ENCODE measurements at regions not wholly inside any gene's neighbourhood (a gene's known extent, or its start where the extent isn't known, plus 50 kb on each side); places are given as distances from the start of the nearest gene placed in this dataset.
"Not testable (repeated sequence)": the region's sequence is repeated elsewhere in the genome, so short reads cannot be mapped to it uniquely, and the experiment has no call there.

DNA sequence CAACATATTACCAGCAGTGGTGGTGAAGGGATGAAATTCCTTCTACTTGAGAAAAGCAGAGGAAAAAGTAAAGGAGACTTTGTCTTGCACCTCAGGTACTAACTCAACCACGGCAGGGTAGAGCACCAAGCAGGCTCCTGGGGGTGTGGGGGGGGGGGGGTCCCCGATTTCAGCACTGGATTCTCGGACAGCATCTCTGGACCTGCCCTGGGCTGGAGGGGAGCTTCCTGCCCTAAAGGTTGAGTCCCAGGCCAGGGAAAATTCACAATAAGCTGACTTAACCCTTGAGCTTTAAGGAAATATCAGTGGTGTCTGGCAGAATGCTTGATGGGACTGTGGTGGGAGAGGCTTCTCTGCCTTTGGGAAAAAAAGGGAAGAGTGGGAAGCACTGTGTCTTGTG lies 233.2 kb upstream of the CXADR start:
- DNase-seq (ENCODE audit: low read depth in 4 of 4, low spot score in 2 of 4) = no peak

DNA sequence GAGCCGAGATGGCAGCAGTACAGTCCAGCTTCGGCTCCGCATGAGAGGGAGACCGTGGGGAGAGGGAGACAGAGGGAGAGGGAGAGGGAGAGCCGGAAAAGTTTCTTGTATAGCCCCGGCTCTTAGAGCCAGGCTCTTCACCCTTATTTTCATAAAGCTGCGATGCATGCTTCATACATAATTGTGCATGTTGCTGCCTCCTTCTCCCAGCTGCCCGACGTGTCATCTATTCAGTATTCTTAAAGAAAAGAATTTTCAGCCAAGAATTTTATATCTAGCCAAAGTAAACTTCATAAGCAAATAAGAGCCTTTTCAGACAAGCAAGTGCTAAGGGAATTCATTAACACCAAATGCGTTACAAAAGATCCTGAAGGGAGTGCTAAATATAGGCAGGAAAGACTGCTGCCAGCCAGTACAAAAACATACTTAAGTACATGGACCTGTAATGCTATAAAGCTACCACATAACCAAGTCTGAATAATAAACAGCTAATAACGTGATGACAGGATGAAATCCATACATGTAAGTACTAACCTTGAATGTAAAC lies 219.8 kb upstream of the CXADR start:
- not testable (repeated sequence) for DNase-seq (ENCODE audit: low read depth in 4 of 4, low spot score in 2 of 4)

DNA sequence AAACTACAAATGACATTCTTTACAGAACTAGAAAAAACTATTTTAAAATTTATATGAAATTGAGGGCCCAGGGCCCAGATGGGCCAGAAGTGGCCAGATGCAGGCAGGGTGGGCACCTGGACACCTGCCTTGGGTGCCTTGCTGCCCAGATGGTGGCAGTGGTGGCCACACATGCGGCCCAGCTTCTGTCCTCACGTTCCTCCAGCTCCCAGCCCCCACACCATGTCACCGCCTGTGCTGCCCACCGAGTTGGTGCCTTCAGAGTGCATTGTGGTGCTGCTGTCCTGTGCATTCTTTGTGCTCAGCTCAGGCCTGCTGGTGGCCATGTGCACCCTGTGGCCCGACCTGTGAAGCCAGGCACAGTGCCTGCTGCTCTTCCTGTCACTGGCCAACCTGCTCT lies 216.8 kb upstream of the CXADR start:
- no peak for DNase-seq (ENCODE audit: low read depth in 4 of 4, low spot score in 2 of 4)

GRCh38 chr21:17299576-17299975 lies 213.3 kb upstream of the CXADR start:
- DNase-seq (ENCODE audit: low read depth in 4 of 4, low spot score in 2 of 4) = not testable (repeated sequence)

GRCh38 chr21:17327715-17328114 lies 185.1 kb upstream of the CXADR start:
- DNase-seq (ENCODE audit: low read depth in 4 of 4, low spot score in 2 of 4) = not testable (repeated sequence)

DNA sequence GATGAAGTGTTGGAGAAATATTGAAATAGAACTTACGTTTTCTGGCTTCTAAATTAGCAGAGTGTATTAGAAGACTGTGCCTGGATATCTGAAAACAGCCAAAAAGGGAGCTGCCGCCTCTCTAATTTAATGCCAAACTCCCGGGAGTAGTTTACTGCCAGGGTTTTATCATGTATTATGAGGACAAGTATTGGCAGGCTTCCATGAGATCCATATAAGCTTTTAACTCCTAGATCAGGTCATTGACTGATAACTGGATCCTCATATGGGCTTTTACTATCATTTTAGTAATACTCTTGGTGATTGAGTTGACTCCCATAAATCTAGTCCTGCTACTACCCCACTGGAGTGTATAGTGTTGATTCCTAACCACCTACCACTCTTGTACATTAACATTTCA lies 178.4 kb upstream of the CXADR start:
- no peak for DNase-seq (ENCODE audit: low read depth in 4 of 4, low spot score in 2 of 4)

DNA sequence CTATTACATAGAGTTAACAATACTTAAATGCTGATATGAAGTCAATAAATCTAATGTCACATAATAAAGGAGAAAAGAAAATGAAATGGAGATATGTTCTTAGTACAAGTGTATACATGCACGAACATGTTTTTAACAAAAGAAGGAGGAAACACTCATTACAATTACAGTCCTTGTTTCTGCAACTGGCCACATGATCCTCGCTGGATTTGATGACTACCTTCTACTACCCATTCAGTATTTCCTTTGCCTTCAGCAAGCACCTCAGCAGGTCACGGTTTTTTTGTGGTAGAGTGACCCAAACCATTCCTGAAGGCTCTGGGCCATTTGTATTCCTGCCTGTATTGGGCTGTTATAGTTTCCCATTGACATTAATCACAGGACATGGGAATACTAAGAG lies 172.8 kb upstream of the CXADR start:
- no peak for DNase-seq (ENCODE audit: low read depth in 4 of 4, low spot score in 2 of 4)

DNA sequence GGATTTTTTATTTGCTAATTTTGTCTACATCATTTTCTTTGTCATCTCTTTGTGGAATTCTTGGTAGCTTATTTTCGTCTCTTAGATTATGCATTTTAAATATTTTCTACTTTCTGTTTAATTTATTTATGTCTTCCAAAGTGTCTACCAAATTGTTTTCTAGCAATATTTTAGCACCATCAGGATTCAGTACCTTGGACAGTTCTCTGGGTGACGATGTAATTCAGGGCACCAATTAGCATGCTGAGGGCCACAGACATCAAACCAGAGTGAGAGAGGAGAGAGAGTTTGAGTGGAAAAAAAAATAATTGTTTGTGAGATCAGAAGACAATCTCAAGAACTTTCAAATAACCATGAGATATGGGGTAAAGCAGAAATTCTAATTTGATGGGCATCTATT lies 169.8 kb upstream of the CXADR start:
- peak in 2 of 4 donors; percentile 4 to 8 for DNase-seq (ENCODE audit: low read depth in 4 of 4, low spot score in 2 of 4)

DNA sequence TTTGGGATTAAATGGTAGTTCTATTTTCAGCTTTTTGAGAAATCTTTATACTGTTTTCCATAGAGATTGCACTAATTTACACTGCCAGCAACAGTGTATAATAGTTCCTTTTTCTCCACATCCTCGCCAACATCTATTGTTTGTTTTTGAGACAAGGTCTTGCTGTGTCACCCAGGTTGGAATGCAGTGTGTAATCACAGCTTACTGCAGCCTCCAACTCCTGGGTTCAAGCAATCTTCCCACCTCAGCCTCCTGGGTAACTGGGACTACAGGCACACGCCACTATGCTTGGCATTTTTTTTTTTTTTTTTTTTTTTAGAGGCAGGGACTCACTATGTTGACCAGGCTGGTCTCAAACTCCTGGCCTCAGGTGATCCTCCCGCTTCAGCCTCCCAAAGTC lies 164.5 kb upstream of the CXADR start:
- no peak for DNase-seq (ENCODE audit: low read depth in 4 of 4, low spot score in 2 of 4)

DNA sequence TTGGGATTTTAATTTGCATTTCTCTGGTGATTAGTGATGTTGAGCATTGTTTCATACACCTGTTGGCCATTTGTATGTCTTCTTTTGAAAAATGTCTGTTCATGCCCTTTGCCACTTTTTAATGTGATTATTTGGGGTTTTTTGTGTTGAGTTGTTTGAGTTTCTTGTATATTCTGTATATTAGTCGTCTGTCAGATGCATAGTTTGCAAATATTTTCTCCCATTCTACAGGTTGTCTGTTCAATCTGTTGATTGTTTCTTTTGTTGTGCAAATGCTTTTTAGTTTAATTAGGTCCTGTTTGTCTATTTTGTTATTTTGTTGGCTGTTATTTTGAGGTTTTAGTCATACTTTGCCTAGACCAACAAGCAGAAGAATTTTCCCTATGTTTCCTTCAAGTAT lies 164.0 kb upstream of the CXADR start:
- DNase-seq (ENCODE audit: low read depth in 4 of 4, low spot score in 2 of 4) = no peak

DNA sequence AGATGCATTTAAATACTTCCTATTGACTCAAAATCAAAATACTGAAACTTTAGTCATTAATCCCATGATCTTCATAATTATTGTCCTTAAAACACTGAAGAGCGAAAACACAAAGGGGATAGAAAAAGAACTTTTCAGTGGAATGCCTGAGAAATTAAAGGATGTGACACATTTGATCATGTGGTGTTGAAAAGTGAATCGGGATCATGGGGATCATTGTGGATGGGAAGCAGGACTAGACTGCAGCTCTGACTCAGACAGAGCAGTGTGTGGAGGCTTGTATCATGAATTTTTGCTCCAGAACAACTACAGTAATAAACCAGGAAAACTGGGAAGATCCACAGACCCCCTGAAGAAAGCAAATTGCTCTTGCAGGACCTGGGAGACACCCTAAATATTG lies 161.1 kb upstream of the CXADR start:
- no peak for DNase-seq (ENCODE audit: low read depth in 4 of 4, low spot score in 2 of 4)

- DNase-seq (ENCODE audit: low read depth in 4 of 4, low spot score in 2 of 4) = no peak
Observed at GRCh38 chr21:17352996-17353655, 159.7 kb upstream of the CXADR start.

- no peak for DNase-seq (ENCODE audit: low read depth in 4 of 4, low spot score in 2 of 4)
Observed at GRCh38 chr21:17359781-17360180, 153.1 kb upstream of the CXADR start.

DNA sequence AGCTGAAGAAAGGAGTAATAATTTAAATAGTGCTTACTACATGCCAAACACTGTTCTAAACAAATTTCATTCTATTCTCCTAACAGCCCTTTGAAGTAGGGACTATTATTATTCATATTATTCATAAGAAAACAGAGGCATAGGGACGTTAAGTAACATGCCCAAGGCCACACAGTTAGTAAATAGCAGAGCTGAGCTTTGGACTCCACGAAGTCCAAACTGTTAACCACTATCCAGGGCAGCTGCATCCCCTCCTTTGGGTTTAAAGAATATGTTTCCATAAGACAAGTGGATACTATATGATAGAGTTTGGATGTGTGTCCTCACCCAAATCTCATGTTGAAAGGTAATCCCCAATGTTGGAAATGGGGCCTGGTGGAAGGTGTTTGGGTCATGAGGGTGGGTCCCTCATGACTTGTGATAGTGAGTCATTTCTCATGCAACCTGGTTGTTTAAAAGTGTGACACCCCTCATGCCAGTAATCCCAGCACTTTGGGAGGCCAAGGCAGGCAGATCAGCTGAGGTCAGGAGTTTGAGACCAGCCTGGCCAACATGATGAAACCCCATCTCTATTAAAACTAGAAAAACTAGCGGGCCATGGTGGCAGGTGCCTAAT lies 144.0 kb upstream of the CXADR start:
- DNase-seq (ENCODE audit: low read depth in 4 of 4, low spot score in 2 of 4) = no peak

- no peak for DNase-seq (ENCODE audit: low read depth in 4 of 4, low spot score in 2 of 4)
Observed at GRCh38 chr21:17370263-17370662, 142.6 kb upstream of the CXADR start.

DNA sequence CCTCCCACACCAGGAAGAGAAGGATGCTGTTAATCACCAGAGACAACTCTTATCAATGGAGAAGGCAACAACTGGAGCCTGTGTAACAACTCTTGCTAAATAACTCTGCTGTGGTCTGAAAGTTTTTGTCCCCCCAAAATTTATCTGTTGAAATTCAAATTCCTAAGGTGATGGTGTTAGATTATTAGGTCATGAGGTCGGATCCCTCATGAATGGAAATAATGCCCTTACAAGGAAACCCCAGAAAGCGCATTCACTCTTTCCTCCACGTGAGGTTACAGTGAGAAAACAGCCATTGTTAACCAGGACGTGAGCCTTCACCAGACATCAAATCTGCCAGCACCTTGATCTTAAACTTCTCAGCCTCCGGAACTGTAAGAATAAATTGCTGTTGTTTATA lies 141.9 kb upstream of the CXADR start:
- peak in 1 of 4 donors; percentile 17 for DNase-seq (ENCODE audit: low read depth in 4 of 4, low spot score in 2 of 4)

DNA sequence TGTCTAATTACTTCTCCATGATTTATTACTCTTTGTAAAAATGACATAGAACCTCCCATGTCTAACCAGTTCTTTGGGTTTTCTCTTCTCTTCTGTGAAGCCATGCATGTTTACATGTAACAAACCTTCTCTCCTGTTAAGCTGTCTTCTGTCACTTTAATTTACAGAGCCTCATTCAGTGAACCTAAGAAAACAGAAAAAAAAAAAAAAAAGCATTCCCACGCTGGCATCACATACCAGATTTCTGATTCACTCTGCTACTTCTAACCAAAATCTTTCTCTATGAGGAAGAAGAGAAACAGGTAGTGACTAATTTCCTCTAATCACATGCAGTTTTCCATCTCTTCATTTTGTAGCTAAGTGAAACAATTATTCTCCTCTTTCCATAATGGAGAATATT lies 141.4 kb upstream of the CXADR start:
- peak in 2 of 4 donors; percentile 16 to 21 for DNase-seq (ENCODE audit: low read depth in 4 of 4, low spot score in 2 of 4)

DNA sequence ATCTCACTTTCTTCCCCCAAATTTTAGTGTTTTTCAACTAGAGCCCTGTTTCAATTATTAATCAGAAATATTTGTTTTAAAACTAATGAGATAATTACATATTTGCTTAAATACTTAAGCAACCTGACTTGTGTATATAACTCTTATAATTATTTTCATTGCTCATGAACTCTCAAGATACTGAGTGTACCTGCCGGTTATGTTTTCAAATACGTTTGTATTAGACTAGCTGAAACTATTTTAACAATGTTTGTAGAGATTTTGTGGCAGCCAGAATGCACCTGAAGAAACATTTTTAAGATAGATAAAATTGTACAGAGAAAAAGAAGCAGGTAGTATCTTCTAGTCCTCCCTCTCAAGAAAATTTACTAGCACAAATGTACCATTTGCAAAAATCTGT lies 140.6 kb upstream of the CXADR start:
- no peak for DNase-seq (ENCODE audit: low read depth in 4 of 4, low spot score in 2 of 4)

DNA sequence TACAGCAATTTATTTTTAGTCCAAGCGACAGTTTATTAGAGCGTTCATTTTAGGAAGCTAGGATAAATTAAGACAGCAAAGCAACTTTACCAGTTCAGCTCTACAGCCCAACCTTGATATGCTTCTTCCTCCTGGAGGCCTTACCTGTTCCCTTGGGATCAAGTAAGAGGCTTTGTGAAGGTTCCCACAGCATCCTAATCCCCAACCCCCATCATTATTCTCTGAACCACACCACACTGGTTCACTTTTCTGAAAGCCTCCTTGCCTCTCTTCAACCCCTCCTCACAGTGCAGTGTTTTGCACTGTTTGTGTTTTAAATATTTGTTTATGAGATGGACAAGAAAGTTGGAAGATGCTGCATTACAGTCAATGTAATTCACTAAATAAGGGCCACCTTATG lies 126.3 kb upstream of the CXADR start:
- DNase-seq (ENCODE audit: low read depth in 4 of 4, low spot score in 2 of 4) = no peak

DNA sequence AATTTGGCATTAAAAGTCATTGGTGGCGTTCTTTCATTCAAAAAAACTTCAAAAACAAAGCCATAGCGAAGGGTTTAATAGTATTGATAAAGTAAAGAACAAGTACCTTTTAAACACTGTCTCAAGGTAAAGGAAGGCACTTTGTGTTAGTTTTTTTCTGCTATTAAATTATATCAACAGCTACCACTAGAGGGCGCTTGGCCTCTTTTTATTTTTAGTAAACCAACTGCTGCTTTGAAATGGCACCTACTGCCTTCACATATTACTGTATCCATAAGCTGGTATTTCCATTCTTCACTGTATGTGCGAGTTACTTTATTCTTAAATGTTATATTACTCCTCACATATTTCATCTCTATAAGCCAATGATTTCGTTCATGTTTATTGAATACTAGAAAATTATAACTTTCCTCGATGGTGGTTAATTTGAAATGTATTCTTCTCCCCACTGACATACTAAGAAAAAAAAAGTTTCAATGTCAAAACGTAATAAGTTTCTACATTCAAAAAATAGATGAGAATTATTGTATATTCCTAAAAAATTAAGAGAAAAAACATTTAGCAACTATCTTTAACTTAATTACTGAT lies 125.7 kb upstream of the CXADR start:
- peak; percentile 45 to 58 (median 52) for DNase-seq (ENCODE audit: low read depth in 4 of 4, low spot score in 2 of 4)

DNA sequence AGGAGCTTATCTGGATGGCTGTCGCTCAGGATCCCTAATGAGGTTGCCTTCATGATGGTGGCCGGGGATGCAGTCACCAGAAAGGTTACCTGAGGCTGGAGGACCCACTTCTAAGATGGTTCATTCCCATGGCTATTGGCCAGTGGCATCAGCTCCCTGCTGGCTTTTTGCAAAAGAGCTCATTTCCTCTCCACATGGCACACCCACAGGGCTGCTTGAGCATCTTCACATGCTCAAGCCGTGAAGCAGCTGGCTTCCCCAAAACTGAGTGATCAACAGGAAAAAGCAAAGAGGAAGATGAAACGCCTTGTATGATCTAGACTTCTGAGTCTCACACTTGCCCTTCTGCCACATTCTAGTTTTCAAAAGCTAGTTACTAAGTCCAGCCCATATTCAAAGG lies 124.6 kb upstream of the CXADR start:
- no peak for DNase-seq (ENCODE audit: low read depth in 4 of 4, low spot score in 2 of 4)

GRCh38 chr21:17389311-17389710 lies 123.5 kb upstream of the CXADR start:
- no peak for DNase-seq (ENCODE audit: low read depth in 4 of 4, low spot score in 2 of 4)
